ENCODE measurements at regions not wholly inside any gene's neighbourhood (a gene's known extent, or its start where the extent isn't known, plus 50 kb on each side); places are given as distances from the start of the nearest gene placed in this dataset.

DNA sequence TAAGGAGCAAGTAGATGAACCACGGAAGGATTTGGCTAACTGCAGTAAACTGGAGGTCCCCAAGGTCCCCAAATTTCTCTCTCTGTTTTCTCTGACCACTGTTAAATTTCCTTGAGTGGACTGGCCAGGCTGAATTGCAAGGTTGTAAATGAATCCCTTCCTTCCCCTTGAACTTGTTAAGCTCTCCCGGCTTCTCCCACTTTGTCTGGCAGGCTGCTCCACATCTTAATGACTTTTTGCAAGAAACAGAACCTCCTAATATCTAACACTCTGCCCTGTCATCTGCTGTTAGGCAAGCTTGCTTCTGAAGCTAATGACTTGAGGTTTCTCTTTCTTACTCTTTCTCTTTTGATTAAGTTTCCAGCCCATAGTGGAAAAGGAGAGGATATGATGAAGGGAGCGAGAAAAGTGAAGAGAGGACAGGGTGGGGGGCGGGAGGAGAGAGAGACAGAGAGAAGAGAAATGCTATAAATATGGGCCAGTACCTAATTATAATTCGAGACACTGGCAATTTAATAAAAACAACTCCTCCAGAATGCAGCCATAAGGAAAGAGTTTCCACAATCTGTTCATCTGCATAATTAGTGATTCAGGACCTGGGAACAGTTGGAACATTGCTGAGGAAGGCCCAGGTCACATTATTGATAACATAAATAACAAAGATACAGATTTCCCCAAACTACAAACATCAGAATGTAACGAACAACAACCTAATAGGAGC, 437.3 kb upstream of the MPDZ start:
- DNase-seq (ENCODE audit: low spot score) = no peak

GRCh38 chr9:13716090-13716489, 436.6 kb upstream of the MPDZ start:
- no peak for DNase-seq (ENCODE audit: low spot score)

DNA sequence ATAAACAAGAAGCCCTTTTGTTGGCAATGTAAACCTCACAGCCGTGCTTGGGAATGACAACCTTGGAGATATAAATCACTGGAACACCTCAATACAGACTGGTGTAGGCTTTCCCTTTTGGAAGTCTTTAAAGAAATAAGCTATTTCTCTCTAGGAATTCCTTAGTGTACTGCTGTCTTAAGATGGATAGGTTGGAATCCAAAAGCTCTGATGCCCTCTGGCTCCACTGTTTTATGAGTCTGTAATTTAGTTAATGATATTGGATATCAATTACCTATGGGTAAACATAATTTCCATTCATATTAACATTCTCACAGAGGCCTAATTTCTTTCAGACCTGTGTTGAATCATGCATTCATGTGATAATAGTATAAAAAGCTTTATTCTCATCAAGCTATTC, 435.9 kb upstream of the MPDZ start:
- DNase-seq (ENCODE audit: low spot score) = no peak

- DNase-seq (ENCODE audit: low spot score) = no peak
These were observed 428.4 kb upstream of the MPDZ start for GRCh38 chr9:13707612-13708576.

- DNase-seq (ENCODE audit: low spot score) = no peak
These were observed 426.4 kb upstream of the MPDZ start for GRCh38 chr9:13705918-13706317.

DNA sequence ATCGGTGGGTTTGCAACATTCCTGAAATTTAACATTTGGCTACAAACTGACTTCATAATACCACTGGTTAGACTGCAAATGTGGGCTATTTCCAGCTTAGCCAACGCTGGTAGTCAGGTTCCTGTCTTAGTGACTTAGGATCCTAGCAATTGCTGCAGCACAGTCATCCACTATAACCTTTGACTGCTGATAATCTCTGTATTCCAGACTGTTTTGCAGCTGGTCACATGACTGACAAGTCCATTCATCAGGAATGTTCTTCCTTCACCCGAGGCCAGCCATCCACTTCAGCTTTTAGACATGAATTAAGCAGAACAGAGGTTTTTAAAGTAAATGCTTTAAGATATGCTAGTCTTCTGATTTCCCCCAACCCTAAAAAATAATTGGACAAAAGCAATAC, 425.9 kb upstream of the MPDZ start:
- DNase-seq (ENCODE audit: low spot score) = no peak

- no peak for DNase-seq (ENCODE audit: low spot score)
These were observed 411.1 kb upstream of the MPDZ start for GRCh38 chr9:13690595-13690994.

DNA sequence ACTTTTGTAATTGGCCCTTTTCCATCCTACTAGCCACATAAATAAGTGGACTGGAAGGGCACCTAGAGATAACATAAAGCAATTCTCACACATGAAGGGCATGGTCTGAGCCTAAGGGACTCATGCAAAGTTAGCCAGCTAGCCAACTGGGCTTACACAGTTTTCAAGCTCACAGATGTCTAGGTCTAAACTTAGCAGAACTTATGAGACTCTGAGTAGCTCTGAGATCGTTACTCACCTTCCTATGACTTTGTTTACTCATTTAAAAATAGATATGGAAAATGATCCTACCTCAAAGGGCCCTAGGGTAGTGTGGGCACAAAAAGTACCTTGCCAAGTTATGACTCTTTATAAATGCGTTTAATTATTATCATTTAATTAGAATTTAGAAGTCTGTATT, 410.4 kb upstream of the MPDZ start:
- no peak for DNase-seq (ENCODE audit: low spot score)

- DNase-seq (ENCODE audit: low spot score) = no peak
These were observed 409.6 kb upstream of the MPDZ start for GRCh38 chr9:13688990-13689600.

- no peak for DNase-seq (ENCODE audit: low spot score)
These were observed 408.9 kb upstream of the MPDZ start for GRCh38 chr9:13688223-13688989.

GRCh38 chr9:13684656-13685055, 405.2 kb upstream of the MPDZ start:
- no peak for DNase-seq (ENCODE audit: low spot score)

DNA sequence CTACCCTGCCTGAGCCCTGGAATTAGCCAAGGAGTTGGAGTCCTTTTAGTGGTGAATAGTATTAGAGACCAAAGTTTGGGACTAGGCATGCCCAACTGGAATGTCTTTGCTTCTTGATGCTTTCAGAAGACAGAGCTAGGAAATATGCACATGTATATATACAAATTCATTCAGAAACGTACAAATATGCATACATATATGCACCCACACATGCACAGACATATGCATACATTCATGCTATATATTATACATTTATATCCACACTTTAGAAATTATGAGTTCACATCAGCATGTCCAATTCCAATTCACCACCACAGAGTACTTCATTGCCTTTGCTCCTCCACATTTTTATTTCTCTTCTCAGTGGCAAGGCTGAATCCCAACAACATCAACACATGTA, 398.3 kb upstream of the MPDZ start:
- no peak for DNase-seq (ENCODE audit: low spot score)

- DNase-seq (ENCODE audit: low spot score) = no peak
These were observed 396.1 kb upstream of the MPDZ start for GRCh38 chr9:13675638-13676000.

DNA sequence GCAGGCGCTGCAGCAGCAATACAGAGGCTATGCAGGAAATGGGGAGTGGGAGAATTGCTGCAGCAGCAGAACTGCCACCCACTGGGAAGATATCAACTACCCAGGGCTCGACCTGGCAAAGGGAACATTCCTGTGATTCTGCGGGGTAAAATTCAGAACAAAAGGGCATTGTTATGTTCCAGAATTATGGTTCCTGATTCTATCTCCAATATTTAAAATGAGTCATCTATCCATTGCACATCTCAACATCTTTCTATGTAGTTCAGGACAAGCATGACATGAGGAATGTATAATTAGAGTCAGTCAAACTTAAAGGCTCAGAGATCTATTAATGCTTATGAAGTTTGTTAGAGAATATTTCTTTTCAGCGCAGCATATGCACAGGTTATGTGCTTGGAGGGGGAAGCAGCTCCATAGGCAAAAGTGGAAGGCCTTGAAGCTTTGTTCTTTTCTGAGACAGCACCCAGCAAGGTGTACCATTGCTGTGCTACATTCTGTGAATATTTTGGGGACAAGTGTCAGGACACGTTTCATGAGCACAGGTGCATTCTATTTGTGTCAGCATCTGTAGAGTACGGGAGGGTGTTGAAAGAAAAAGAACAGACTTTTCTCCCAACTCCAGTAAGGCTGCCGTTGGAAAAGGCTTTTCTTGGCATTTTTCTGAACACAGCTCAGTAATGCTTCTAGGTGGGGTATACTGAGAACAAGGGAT, 395.6 kb upstream of the MPDZ start:
- DNase-seq (ENCODE audit: low spot score) = no peak

DNA sequence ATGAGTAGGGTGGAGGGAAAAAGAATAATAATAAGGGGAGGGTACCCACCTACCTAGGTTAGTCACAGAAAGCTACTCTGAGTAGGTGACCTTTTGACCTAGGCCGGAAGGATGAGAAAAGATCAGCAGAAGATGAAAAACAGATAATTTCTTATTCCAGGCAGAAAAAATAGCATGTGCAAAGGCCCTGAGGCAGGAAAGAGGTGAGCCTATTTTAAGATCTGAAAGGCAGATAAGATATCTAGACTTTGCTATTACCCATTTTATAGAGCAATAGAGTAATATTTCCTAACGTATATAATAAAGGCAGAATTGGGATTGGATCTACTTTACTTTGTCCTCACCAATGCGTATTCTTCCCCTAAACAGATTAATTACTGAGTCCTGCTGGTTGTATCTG, 393.9 kb upstream of the MPDZ start:
- no peak for DNase-seq (ENCODE audit: low spot score)

- DNase-seq (ENCODE audit: low spot score) = no peak
These were observed 386.1 kb upstream of the MPDZ start for GRCh38 chr9:13665418-13666066.

DNA sequence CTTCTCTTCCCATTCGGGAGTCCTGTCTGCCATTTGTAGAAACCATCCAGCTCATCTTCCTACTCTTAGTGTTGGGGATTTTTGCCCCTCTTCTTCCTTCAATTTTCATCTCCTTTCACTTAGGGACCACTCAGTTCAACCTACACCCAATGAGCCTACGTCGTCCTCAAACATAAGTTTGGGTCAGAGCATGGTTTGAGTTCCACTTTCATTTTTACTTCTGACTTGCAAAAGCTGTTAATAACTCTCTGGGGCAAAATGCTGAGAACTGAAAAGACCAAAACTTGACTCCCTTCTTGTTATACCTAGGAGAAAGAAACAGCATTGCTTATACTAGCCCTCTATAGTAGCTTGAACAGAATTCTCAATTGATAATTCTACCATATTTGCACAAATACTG, 381.5 kb upstream of the MPDZ start:
- DNase-seq (ENCODE audit: low spot score) = no peak

DNA sequence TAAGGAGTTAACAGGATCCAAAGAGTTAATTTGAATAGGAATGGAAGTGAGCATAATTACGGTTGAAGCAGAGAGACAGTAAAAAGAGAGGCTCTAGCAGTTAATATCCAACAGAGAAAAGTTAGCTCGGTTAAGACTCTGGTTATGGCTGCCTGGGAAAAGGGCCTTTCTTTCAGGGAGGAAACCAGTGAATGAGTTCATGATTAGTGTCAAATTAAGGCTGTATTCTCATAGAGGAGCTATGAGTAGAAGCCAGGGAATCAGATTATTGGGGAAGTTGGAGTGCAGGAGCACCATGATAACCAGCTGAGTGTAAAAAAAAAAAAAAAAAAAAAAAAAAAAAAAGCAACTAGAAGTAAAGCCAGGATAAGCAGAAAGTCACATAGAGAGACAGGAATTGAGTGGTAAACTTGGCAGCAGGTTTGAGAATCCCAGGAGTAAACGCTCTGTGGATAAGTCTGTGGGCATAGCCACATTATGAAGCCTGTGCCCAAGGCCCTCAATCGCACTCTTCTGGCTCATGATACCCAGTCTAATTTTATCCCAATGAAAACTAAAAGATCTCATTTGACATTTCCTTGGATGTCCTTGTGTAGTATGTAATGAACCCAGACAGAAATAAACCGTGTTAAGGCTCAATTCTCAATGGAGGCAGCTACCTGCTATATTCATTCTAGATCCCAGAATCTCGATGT, 372.6 kb upstream of the MPDZ start:
- no peak for DNase-seq (ENCODE audit: low spot score)

GRCh38 chr9:13651526-13651925, 372.0 kb upstream of the MPDZ start:
- no peak for DNase-seq (ENCODE audit: low spot score)

- DNase-seq (ENCODE audit: low spot score) = no peak
These were observed 369.2 kb upstream of the MPDZ start for GRCh38 chr9:13648676-13649075.

Measured in HuH-7.5 (cell line).